GM19463 (cell line): ENCODE measurements at regions not wholly inside any gene's neighbourhood (a gene's known extent, or its start where the extent isn't known, plus 50 kb on each side); places are given as distances from the start of the nearest gene placed in this dataset.

Experiments
- ATAC-seq: cut with Tn5 transposase; IDR thresholded peaks from one replicate; pipeline ENCODE4 v1.9.1; 2021; ENCODE audit warnings: mild to moderate bottlenecking, moderate library complexity; ENCODE audit not compliant: unreplicated experiment

GRCh38 chr17:33352526-33352925 lies 59.4 kb upstream of the ASIC2 start:
- no peak for ATAC-seq

- ATAC-seq, result no peak
Observed at GRCh38 chr17:33356266-33356665, 63.2 kb upstream of the ASIC2 start.

DNA sequence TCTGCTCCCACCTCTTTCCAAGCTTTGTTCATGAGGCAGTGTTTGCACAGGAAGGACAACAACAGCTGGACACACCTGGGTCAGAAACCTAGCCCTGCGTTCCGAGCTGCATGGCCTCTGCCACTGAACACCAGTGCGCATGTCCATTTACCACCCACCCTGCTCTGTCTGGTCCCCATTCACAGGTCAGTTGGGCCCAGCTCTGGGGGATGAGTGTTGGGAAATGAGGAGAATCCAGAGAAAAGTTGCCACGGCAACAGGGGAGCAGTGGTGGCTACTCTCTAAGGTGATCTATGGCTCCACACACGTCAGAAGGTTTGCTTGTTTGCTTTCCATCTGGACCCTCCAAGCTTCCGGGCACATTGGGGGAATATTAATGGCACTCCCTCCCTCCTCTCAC lies 70.4 kb upstream of the ASIC2 start:
- ATAC-seq, result no peak

DNA sequence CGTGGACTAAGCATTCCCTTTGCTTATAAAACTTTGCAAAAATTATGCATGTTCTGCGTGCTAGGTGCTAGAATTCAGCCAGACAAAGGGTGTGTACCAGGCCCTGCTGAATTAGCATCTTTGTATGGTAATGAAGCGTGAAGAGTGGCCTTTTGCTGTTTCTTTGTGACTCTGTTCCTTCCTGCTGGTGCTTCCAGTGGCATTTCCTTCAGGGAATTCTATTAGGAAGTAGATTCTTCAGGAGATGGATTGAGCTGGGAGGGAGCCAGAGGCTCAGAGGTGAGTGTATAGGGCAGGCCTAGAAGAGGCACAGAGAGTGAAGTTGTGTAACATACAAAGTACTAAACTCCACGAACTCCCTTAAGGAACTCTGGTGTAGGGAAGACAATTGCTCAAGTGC lies 73.9 kb upstream of the ASIC2 start:
- ATAC-seq, result no peak

DNA sequence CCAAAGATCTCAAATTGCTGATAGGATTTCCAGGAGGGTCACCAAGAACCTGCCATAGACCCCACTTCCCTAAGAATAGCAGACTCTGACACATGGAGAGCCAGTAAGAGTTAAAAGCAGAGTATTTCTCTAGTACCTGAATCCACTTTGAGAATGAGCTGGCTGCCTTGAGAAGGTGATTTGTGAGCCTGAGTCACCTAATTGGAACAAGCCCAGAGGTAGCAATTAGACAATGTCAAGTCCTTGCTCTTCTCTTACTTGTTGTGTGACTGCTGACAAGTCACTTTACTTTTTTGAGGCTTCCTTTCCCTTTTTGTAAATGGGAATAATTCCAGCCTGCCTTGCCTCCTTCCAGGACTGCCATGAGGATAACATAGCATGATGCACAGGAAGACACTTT lies 76.1 kb upstream of the ASIC2 start:
- ATAC-seq, result no peak

DNA sequence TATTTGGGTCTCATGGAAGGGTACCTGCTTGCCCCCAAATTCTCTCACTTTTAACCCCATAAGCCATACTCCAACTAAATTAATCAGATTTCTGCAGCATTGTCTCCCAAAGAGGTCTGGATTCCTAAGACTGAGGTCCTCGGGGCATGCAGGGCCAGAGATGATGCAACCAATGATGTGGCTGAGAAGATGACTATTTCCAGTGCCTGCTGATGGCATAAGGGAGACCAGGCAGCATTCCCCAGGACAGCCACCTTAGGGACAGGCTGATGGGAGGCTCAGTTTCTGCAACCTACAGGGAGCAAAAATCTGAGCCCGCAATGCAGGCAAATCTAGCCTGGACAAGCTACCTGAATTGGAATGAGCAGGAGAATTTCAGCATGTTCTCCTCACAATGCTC lies 76.8 kb upstream of the ASIC2 start:
- ATAC-seq, result no peak

GRCh38 chr17:33370401-33370800 lies 77.3 kb upstream of the ASIC2 start:
- no peak for ATAC-seq

DNA sequence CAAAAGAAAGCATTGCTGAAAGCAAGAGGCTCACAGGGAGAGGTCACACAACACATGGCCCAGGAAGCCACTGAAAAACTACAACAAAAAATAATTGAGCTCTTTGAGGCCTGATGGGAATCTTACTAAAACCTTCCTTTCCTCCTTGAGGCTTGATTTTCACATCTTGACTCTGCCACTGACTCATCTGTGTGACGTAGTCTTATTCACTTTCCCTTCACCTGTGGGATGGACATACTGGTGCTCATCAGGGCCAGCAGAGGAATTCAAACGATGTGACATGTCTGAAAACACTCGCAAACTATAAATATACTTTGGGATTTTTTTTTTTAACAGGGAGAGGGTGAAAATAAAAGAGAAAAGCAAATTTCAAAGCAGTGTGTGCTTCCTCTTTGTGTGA lies 78.3 kb upstream of the ASIC2 start:
- no peak for ATAC-seq

GRCh38 chr17:33373273-33373672 lies 80.2 kb upstream of the ASIC2 start:
- no peak for ATAC-seq

DNA sequence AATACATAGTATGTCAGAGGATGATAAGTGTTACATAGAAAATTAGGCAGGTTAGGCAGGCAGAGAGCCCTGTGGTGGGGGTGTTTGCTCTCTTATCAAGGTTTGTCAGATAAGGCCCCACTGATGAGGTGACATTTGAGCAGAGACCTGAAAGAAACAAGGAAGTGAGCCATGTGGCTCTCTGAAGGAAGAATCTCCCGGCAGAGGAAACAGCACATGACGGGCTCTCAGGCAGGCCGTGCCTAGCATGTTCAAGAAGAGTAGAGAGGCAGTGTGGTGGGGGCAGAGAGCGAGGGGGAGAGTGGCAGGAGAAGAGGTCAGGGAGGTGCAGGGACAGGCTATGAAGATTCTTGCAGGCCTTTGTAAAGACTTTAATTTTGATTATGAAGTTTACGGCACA lies 82.0 kb upstream of the ASIC2 start:
- ATAC-seq, result no peak

DNA sequence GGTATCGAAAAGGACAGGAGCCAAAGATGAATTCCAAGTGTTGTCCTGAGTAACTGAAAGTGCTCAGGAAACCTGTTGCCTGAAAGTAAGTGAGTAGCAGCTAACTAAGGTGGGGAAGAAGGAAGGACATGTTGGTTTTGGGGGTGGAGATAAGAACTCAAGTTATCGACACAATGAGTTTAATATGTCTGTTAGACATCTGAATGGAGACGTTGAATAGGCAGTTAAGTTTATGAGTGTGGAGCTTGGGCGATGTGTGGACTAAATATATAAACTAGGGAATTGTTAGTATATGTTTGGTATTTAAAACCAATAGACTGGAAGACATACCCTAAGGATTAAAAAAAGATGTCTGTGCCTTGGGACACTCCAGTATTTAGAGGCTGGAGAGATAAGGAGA lies 82.7 kb upstream of the ASIC2 start:
- no peak for ATAC-seq

DNA sequence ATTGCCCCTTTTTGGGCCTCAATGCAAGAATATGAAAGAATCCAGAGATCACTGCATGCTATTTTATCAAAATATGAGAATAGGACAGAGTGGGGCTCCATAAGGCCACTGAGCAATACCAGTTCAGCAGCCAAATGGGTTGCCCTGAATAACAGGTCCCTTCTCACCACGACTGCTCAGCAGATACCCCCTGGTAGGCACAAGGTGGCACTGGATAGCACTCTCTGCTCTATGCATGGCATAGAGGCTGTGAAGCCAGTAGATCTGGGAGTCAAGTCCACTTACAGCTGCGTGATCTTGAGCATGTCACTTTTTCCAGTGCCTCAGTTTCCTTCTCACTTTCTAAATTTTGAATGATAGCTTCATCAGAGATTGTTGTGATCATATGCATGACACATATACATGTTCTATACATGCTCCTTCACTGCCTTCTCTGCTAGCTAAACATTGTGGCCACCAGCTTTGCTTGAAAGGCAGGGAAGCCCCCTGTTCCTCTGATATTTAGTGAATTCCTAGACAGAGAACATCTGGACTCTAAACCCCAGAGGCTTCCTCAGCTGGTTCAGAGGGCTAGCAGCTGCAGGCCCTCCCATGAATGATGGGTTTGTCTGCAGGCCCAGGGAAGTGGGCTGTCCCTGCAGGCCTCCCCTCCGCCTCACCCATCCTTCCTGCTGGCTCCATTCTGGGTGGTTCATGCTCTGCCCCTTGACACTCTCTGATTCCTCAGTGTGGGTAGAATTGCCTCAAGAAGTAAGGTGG lies 84.9 kb upstream of the ASIC2 start:
- ATAC-seq, result no peak

- ATAC-seq, result no peak
Observed at GRCh38 chr17:33381201-33381600, 88.1 kb upstream of the ASIC2 start.

GRCh38 chr17:33383488-33384023 lies 90.5 kb upstream of the ASIC2 start:
- ATAC-seq, result no peak

GRCh38 chr17:33385133-33385532 lies 92.0 kb upstream of the ASIC2 start:
- ATAC-seq, result no peak

DNA sequence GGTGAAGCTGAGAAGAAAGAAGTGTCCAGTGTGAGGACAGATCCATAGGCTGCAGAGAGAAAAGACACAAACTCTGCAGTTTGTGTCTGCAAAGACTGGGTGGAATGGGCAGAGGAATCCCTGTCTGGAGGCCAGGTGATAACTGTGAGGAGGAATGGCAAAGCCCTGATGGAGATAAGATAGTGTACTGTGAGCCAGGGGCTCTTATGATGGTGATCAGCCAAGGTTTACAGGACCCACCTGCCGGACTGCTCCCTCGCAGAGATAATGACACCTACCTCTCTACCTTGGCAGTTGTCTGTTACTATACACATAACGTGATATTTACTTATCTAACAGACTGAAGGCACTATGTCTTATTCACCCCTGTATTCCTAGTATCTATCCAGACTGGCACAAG lies 92.6 kb upstream of the ASIC2 start:
- no peak for ATAC-seq

- no peak for ATAC-seq
Observed at GRCh38 chr17:33387406-33387805, 94.3 kb upstream of the ASIC2 start.

- no peak for ATAC-seq
Observed at GRCh38 chr17:33389504-33390135, 96.5 kb upstream of the ASIC2 start.

- no peak for ATAC-seq
Observed at GRCh38 chr17:33390479-33391176, 97.5 kb upstream of the ASIC2 start.

- no peak for ATAC-seq
Observed at GRCh38 chr17:33396818-33397217, 103.7 kb upstream of the ASIC2 start.

DNA sequence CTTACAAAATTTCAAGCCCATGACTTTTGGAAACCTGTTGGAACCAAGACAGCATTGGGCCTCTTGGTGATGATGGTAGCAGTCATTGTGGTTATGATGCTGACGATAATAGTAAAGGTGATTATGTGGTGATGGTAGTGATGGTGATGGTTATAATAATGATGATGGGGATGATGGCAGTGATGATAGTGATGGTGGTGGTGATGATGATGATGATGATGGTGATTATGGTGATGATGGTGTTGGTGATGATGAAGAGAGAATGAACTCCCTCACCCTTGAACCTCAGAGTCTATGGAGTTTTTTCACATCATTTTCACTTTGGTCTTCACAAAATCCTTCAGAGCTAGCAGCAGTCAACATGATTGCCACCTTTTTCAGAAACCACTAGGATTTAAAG lies 105.3 kb upstream of the ASIC2 start:
- ATAC-seq, result no peak

GRCh38 chr17:33401249-33401648 lies 108.2 kb upstream of the ASIC2 start:
- ATAC-seq, result no peak
